Activated effector memory CD4-positive, alpha-beta T cell treated with anti-CD3 and anti-CD28 coated beads, Interleukin-2, amount 50 U/mL, for 16 hours (primary cell): ENCODE measurements at regions not wholly inside any gene's neighbourhood (a gene's known extent, or its start where the extent isn't known, plus 50 kb on each side); places are given as distances from the start of the nearest gene placed in this dataset.
"Not testable (repeated sequence)": the region's sequence is repeated elsewhere in the genome, so short reads cannot be mapped to it uniquely, and the experiment has no call there.

Source experiments
- DNase-seq: peaks from one replicate; pipeline ENCODE4 v3.0.0-alpha.2; 2020

GRCh38 chr2:106249157-106249828, 55.2 kb upstream of the UXS1 start:
- DNase-seq = not testable (repeated sequence)

GRCh38 chr2:106248548-106249151, 54.5 kb upstream of the UXS1 start:
- DNase-seq = not testable (repeated sequence)
